HEK293 (cell line): ENCODE measurements at regions not wholly inside any gene's neighbourhood (a gene's known extent, or its start where the extent isn't known, plus 50 kb on each side); places are given as distances from the start of the nearest gene placed in this dataset.

Experiments
- CTCF ChIA-PET: fragments of 350-600 bp; formaldehyde crosslinking; extraction: SDS; loops from one replicate; lab custom pipeline; 2021; ENCODE audit warnings: antibody characterized with exemption; lab: Yijun Ruan, JAX
- POLR2A ChIA-PET: fragments of 300-600 bp; formaldehyde crosslinking; extraction: SDS; loops from one replicate; lab custom pipeline; 2020; ENCODE audit warnings: antibody characterized with exemption, inconsistent platforms; lab: Yijun Ruan, JAX
- H3K27ac ChIP-seq: fragments of 200-500 bp; sonication (Bioruptor generic); 2 replicates; pipeline ENCODE4 v1.5.1; 2014; ENCODE audit warnings: low read depth, low read length, control low read depth, inconsistent platforms; ENCODE audit errors: extremely low read depth
- H3K36me3 ChIP-seq, 2 experiments: fragments of 200-500 bp in 1 of 2; sonication (Bioruptor generic) in 1 of 2; 1 replicate in 1 of 2; 2 replicates in 1 of 2; pipeline ENCODE4 v1.5.1; 2014 to 2017; ENCODE audit warnings: inconsistent platforms in 2 of 2, low read length in 2 of 2; ENCODE audit not compliant: control insufficient read depth in 2 of 2, insufficient read depth in 1 of 2
- H3K4me1 ChIP-seq: fragments of 200-500 bp; sonication (Bioruptor generic); 2 replicates; pipeline ENCODE4 v1.5.1; 2014; ENCODE audit warnings: mild to moderate bottlenecking, low read length, inconsistent platforms; ENCODE audit not compliant: control insufficient read depth, insufficient read depth
- H3K4me3 ChIP-seq: 2 replicates; pipeline ENCODE4 v1.5.1; 2011; ENCODE audit warnings: low read depth, mild to moderate bottlenecking, control low read depth, low read length, moderate library complexity
- H3K9me3 ChIP-seq: fragments of 200-500 bp; sonication (Bioruptor generic); 2 replicates; pipeline ENCODE4 v1.5.1; 2014; ENCODE audit warnings: low read depth, low read length, inconsistent platforms; ENCODE audit not compliant: control insufficient read depth, insufficient read depth
- BCL11B ChIP-seq: fragments of 450-650 bp; formaldehyde crosslinking; IDR thresholded peaks from 2 replicates; pipeline ENCODE4 v1.5.1; 2016; ENCODE audit warnings: low read depth, missing biosample characterization, missing genetic modification characterization
- GFI1B ChIP-seq: fragments of 450-650 bp; formaldehyde crosslinking; IDR thresholded peaks from 2 replicates; pipeline ENCODE4 v1.5.1; 2016; ENCODE audit warnings: missing biosample characterization, missing genetic modification characterization
- GLI4 ChIP-seq: fragments of 450-650 bp; formaldehyde crosslinking; IDR thresholded peaks from 2 replicates; pipeline ENCODE4 v1.5.1; 2016; ENCODE audit warnings: missing biosample characterization, missing genetic modification characterization
- KLF10 ChIP-seq: fragments of 450-650 bp; IDR thresholded peaks from 2 replicates; pipeline ENCODE4 v1.5.1; 2018; ENCODE audit warnings: missing biosample characterization, mild to moderate bottlenecking, missing genetic modification characterization
- PRDM10 ChIP-seq: fragments of 450-650 bp; formaldehyde crosslinking; IDR thresholded peaks from 2 replicates; pipeline ENCODE4 v1.5.1; 2016; ENCODE audit warnings: missing biosample characterization, missing genetic modification characterization
- SCRT1 ChIP-seq: fragments of 450-650 bp; formaldehyde crosslinking; IDR thresholded peaks from 2 replicates; pipeline ENCODE4 v1.5.1; 2016; ENCODE audit warnings: missing biosample characterization, missing genetic modification characterization, borderline replicate concordance
- SP2 ChIP-seq: fragments of 450-650 bp; formaldehyde crosslinking; IDR thresholded peaks from 2 replicates; pipeline ENCODE4 v1.5.1; 2016; ENCODE audit warnings: missing biosample characterization, missing genetic modification characterization
- ZBTB49 ChIP-seq: fragments of 450-650 bp; formaldehyde crosslinking; IDR thresholded peaks from 2 replicates; pipeline ENCODE4 v1.5.1; 2016; ENCODE audit warnings: missing biosample characterization, missing genetic modification characterization, low read depth
- ZFP41 ChIP-seq: fragments of 450-650 bp; formaldehyde crosslinking; IDR thresholded peaks from 2 replicates; pipeline ENCODE4 v1.5.1; 2016; ENCODE audit warnings: missing biosample characterization, missing genetic modification characterization, borderline replicate concordance
- ZNF146 ChIP-seq: fragments of 450-650 bp; formaldehyde crosslinking; IDR thresholded peaks from 2 replicates; pipeline ENCODE4 v1.5.1; 2016; ENCODE audit warnings: missing biosample characterization, missing genetic modification characterization
- ZNF16 ChIP-seq: fragments of 450-650 bp; formaldehyde crosslinking; IDR thresholded peaks from 2 replicates; pipeline ENCODE4 v1.5.1; 2016; ENCODE audit warnings: low read depth, missing biosample characterization, missing genetic modification characterization
- ZNF174 ChIP-seq: fragments of 450-650 bp; formaldehyde crosslinking; IDR thresholded peaks from 2 replicates; pipeline ENCODE4 v1.5.0; 2017; ENCODE audit warnings: missing biosample characterization, mild to moderate bottlenecking, missing genetic modification characterization
- ZNF19 ChIP-seq: fragments of 450-650 bp; formaldehyde crosslinking; IDR thresholded peaks from 2 replicates; pipeline ENCODE4; 2016; ENCODE audit warnings: missing biosample characterization, missing genetic modification characterization, low read depth
- ZNF221 ChIP-seq: fragments of 450-650 bp; formaldehyde crosslinking; IDR thresholded peaks from 2 replicates; pipeline ENCODE4 v1.5.1; 2017; ENCODE audit warnings: missing biosample characterization, missing genetic modification characterization, borderline replicate concordance
- ZNF311 ChIP-seq: fragments of 450-650 bp; formaldehyde crosslinking; IDR thresholded peaks from 2 replicates; pipeline ENCODE4 v1.5.1; 2017; ENCODE audit warnings: missing biosample characterization, missing genetic modification characterization, borderline replicate concordance
- ZNF341 ChIP-seq: fragments of 450-650 bp; formaldehyde crosslinking; IDR thresholded peaks from 2 replicates; pipeline ENCODE4; 2016; ENCODE audit warnings: low read depth, missing biosample characterization, missing genetic modification characterization
- ZNF354C ChIP-seq: fragments of 450-650 bp; formaldehyde crosslinking; IDR thresholded peaks from 2 replicates; pipeline ENCODE4 v1.5.1; 2016; ENCODE audit warnings: missing biosample characterization, missing genetic modification characterization, low read depth, borderline replicate concordance
- ZNF548 ChIP-seq: fragments of 450-650 bp; formaldehyde crosslinking; IDR thresholded peaks from 2 replicates; pipeline ENCODE4 v1.5.1; 2016; ENCODE audit warnings: missing biosample characterization, missing genetic modification characterization
- ZNF571 ChIP-seq: fragments of 450-650 bp; formaldehyde crosslinking; IDR thresholded peaks from 2 replicates; pipeline ENCODE4 v1.5.0; 2017; ENCODE audit warnings: missing biosample characterization, missing genetic modification characterization
- ZNF585B ChIP-seq: fragments of 450-650 bp; formaldehyde crosslinking; IDR thresholded peaks from 2 replicates; pipeline ENCODE4 v1.5.1; 2016; ENCODE audit warnings: missing biosample characterization, missing genetic modification characterization
- ZNF600 ChIP-seq: fragments of 450-650 bp; formaldehyde crosslinking; IDR thresholded peaks from 2 replicates; pipeline ENCODE4 v1.5.1; 2016; ENCODE audit warnings: missing biosample characterization, missing genetic modification characterization
- ZNF768 ChIP-seq: fragments of 450-650 bp; formaldehyde crosslinking; IDR thresholded peaks from 2 replicates; pipeline ENCODE4 v1.5.1; 2018; ENCODE audit warnings: missing biosample characterization, mild to moderate bottlenecking, missing genetic modification characterization
- ZNF785 ChIP-seq: fragments of 450-650 bp; formaldehyde crosslinking; IDR thresholded peaks from 2 replicates; pipeline ENCODE4 v1.5.1; 2016; ENCODE audit warnings: missing biosample characterization, missing genetic modification characterization
- ZNF791 ChIP-seq: fragments of 450-650 bp; formaldehyde crosslinking; IDR thresholded peaks from 2 replicates; pipeline ENCODE4 v1.5.1; 2016; ENCODE audit warnings: missing biosample characterization, missing genetic modification characterization
- ZNF843 ChIP-seq: fragments of 450-650 bp; formaldehyde crosslinking; IDR thresholded peaks from 2 replicates; pipeline ENCODE4 v1.5.1; 2016; ENCODE audit warnings: missing biosample characterization, missing genetic modification characterization
- TF ChIP-seq, protein P1 (sequence below): fragments of 450-650 bp; formaldehyde crosslinking; optimal IDR thresholded peaks from 2 replicates; pipeline ENCODE3; 2016; ENCODE audit warnings: missing biosample characterization, mild to moderate bottlenecking, missing genetic modification characterization
- TF ChIP-seq, protein P2 (sequence below): fragments of 450-650 bp; formaldehyde crosslinking; IDR thresholded peaks from 2 replicates; pipeline ENCODE4 v1.5.1; 2016; ENCODE audit warnings: missing biosample characterization, missing genetic modification characterization

DNA sequence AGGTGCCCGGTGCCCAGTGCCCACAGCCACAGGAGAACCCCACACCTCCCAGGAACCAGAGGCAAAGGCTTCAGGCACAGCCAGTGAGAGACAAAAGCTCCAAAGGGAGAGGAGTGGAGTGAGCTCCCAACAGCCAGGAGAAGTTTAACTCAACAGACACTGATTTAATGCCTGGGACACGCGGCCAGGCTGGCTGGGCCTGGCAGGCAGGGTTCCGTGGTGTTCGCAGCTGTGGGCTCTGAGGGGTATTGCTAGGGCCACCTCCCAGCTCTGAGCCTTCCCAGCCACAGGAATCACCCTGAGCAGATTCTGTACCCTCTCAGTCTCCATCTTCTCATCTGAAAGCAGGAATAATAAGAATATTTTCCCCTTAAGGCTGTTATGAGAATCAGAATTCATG is 222.5 kb downstream of the NPHP4 start:
- TF ChIP-seq ZNF843 (no peak), ZNF311 (tag by site-specific recombination) (no peak), ZNF221 (tag by site-specific recombination) (no peak), BCL11B (tag by site-specific recombination) (no peak), PRDM10 (tag by site-specific recombination) (no peak), ZNF354C (tag by site-specific recombination) (no peak), ZFP41 (tag by site-specific recombination) (no peak), ZNF571 (tag by site-specific recombination) (no peak)
- Histone ChIP-seq H3K9me3 (no peaks in the 10 kb centered on the region), H3K4me3 (no peak overlapping the region), H3K36me3 (no peaks in the 10 kb centered on the region), H3K27ac (no peak overlapping the region), H3K4me1 (no peaks in the 10 kb centered on the region)
- CTCF ChIA-PET, result no interaction called here
- POLR2A ChIA-PET, result no interaction called here

DNA sequence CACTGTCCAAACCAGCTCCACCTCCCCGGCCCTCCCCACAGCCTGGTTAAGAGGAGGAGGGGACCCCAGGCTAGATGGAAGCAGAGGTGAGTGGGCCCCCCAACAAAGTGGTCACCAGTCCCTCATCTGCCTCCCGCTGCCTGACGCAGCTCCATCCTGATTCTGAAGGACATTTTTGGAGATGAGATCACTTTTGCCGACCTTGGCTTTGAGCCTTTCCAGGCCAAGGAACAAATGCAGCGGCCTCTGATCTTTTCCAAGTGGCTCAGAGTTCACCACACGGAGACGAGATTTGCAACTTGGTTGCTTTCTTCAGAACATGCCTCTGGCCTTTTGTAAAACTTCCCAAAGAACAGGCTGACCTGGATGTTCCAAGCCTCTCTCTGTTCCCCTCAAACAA is 223.1 kb downstream of the NPHP4 start:
- Histone ChIP-seq H3K9me3 (no peaks in the 10 kb centered on the region), H3K4me3 (no peak overlapping the region), H3K27ac (no peak overlapping the region), H3K4me1 (no peaks in the 10 kb centered on the region), H3K36me3 (no peaks in the 10 kb centered on the region)
- POLR2A ChIA-PET, result no interaction called here
- CTCF ChIA-PET, result no interaction called here
- no peak for TF ChIP-seq SP2 (tag by site-specific recombination)
- no peak for TF ChIP-seq ZNF600 (tag by site-specific recombination)
- TF ChIP-seq ZNF768 (tag by site-specific recombination), result no peak
- TF ChIP-seq ZNF585B (tag by site-specific recombination), result no peak
- no peak for TF ChIP-seq ZNF341
- TF ChIP-seq, protein P1, sequence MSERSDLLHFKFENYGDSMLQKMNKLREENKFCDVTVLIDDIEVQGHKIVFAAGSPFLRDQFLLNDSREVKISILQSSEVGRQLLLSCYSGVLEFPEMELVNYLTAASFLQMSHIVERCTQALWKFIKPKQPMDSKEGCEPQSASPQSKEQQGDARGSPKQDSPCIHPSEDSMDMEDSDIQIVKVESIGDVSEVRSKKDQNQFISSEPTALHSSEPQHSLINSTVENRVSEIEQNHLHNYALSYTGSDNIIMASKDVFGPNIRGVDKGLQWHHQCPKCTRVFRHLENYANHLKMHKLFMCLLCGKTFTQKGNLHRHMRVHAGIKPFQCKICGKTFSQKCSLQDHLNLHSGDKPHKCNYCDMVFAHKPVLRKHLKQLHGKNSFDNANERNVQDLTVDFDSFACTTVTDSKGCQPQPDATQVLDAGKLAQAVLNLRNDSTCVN (tag by site-specific recombination), result no peak
- TF ChIP-seq ZNF146 (tag by site-specific recombination), result no peak
- TF ChIP-seq ZBTB49 (tag by site-specific recombination), result no peak
- TF ChIP-seq GFI1B (tag by site-specific recombination), result no peak
- no peak for TF ChIP-seq ZNF16 (tag by site-specific recombination)
- TF ChIP-seq ZNF791 (tag by site-specific recombination), result no peak
- no peak for TF ChIP-seq GLI4 (tag by site-specific recombination)
- no peak for TF ChIP-seq ZNF19 (tag by site-specific recombination)
- TF ChIP-seq KLF10, result no peak
- TF ChIP-seq ZNF174 (tag by site-specific recombination), result no peak
- TF ChIP-seq ZNF785 (tag by site-specific recombination), result no peak
- no peak for TF ChIP-seq ZNF548 (tag by site-specific recombination)
- no peak for TF ChIP-seq SCRT1 (tag by site-specific recombination)
- TF ChIP-seq, protein P2, sequence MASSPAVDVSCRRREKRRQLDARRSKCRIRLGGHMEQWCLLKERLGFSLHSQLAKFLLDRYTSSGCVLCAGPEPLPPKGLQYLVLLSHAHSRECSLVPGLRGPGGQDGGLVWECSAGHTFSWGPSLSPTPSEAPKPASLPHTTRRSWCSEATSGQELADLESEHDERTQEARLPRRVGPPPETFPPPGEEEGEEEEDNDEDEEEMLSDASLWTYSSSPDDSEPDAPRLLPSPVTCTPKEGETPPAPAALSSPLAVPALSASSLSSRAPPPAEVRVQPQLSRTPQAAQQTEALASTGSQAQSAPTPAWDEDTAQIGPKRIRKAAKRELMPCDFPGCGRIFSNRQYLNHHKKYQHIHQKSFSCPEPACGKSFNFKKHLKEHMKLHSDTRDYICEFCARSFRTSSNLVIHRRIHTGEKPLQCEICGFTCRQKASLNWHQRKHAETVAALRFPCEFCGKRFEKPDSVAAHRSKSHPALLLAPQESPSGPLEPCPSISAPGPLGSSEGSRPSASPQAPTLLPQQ (tag by site-specific recombination), result no peak
